HG03103 (cell line): ENCODE measurements at regions not wholly inside any gene's neighbourhood (a gene's known extent, or its start where the extent isn't known, plus 50 kb on each side); places are given as distances from the start of the nearest gene placed in this dataset.

ENCODE experiments used
- ATAC-seq: cut with Tn5 transposase; IDR thresholded peaks from one replicate; pipeline ENCODE4 v1.9.1; 2021; ENCODE audit warnings: low read depth; ENCODE audit not compliant: unreplicated experiment

DNA sequence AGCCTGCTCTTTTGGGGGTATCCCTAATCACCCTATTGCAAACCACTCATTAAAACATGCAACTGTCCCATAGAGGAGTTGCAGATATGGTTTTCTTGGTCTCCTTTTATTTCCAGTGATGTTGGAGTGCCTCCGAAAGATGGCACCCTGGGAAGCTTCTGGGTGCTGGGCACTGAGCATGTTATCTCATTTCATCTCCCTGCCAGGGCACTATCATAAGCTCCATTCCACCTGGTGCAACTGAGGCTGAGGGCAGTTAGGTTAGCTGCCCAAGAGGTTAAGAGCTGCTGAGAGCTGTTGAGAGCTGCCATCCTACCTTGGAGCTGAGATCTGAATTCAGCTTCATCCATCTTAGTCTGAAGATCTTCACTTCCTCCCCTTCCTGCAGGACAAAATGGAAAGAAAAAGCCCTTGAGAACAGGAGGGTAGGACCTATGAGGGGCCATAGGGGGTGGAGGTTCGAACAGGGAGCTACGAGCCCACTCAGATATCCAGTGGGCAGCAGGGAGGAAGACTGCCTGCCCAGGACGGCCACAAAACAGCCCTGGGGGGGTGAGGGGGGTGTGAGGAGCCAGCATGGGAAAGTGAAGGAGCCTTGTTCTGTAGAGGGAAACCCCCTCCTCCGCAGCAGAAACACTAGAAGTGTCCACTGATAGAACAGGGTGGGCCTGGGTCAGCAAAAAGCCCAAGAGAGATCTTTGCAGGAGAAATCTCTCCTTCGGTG is 202.5 kb downstream of the ZFP36L2 start:
- ATAC-seq: no peak

DNA sequence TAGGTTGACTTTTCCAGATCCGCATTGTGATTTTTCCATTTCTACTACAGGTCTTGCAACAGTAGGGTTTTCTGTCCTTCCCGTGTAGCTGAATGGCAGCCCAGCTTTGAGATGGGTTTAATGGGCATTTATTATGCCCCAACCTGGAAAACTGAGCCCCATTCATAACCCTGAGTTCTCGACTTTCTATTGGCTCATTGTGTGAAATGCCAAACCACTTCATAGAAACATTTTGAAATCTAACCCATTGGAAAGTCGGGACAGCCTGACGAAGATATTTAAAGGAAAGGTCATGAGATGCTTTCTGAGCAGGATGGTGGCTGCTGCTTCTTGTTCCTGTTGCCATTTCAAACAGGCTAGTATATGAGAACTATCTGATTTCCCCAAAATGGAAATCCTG is 203.5 kb downstream of the ZFP36L2 start:
- ATAC-seq: no peak

DNA sequence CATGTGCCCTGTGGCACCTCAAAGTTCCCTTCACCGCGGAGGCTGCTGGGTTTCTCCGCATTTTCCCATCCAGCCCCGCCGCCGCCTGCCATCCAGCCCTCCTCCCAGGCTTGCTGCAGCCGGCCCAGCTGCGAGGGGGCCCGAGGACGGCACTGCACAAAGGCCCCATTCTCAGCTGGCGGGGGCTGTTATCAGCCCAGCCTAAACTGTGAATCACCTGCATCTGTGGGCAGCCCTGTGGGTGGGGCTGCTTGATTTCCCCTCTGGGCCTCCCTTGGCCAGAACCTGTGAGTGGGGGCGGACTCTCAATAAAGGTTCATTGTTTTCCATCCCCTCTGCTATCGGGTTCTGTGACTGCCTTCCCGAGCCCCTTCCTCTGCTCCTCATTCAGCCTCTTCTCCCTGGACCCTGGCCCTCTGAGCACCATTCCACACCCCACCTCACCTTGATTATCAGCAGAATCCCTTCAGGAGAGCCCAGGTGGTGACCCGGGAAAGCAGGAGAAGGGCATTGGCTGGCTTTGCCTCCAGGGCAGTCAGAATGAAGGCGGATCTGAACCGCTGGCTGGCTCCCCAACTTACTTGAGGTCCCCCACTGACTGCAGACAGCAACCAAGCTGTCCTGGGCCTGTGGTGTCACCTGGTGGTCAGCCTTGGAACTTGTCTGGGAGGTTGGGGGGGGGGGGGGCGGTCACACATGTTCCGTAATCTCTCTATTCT is 204.5 kb downstream of the ZFP36L2 start:
- ATAC-seq: no peak

DNA sequence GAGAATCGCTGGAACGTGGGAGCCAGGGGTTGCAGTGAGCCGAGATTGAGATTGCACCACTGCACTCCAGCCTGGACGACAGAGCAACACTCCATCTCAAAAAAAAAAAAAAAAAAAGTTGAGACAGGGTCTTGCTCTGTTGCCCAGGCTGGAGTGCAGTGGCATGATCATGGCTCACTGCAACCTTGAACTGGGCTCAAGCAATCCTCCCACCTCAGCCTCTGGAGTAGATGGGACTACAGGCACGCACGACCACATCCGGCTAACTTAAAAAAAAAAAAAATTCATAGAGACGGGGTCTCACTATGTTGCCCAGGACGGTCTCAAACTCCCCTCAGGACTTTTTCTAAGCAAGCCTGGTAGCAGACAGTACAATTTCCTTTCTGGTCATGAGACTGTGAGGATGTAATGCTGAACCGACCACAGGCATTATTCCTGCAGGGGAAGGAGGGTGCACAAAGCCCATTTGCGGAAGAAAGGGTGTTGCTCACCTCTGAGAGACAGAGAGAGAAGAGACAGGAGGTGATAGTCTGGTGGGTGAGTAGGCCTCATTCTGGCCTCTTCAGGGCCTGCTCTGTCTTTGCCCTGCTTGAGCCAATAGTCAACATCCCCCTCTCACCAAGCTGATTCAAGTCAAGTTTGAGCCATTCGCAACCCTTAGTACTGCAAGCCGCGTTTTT is 205.3 kb downstream of the ZFP36L2 start:
- no peak for ATAC-seq

DNA sequence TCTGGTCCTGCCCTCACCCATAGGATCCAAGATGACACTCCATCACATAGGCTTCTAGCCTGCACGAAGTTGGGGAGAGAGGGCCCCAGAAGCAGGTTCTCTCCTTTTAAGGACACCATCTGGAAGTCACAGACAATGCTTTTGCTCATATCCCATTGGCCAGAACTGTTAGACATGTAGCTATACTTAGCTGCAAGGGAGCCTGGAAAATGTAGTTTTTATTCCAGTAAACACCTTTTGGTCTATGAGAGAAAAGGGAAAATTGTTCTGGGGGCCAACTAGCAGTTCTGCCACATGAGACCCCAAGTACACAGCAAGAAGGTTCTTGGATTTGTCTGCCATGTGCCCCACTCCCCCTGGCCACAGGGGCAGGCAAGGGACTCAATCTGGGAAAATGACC is 206.1 kb downstream of the ZFP36L2 start:
- ATAC-seq: no peak

DNA sequence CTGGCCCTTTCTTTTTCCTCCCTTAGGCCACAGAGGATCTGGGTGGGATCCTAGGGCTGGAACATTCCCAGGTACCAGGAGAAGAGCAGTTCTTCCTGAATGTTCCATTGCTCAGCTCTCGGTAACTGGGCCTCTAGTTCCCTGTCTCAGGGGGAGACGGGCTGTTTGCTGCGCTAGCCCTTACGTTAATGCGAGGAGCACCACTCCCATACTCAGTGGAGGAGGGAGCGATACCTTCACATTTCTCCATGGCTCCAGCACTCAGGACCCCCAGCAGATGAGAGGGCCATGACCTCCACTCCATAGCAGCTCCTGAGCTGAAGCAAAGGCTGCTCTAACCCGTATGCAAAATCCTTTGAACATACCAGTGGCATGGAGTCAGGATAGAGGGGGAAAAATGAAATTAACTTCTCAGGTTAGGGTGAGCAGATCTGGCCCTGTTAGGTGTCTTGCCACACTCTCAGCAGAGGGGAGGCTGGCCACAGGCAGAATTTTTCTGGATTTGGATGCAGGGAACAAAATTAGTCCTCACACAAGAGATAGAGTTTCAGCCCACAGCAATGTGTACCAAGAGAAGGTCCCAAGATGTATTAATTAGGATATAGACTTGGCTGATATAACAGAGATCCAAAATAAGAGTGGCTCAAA is 206.7 kb downstream of the ZFP36L2 start:
- no peak for ATAC-seq

DNA sequence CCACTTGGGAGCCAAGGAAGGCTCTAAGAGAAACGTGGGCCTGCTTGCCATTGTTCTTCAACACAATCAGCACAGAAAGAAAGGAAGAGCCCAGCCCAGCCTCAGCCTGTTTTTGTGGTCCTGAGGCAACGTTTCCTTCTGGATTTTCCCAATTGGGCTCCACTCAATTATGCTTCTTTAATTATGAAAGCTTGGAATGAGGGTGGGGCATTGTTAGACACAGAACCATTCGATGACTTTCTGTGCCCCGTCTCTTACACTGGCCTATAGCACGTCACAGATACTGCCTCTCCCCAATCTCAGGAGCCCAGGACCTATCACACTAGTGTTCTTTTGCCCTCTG is 207.4 kb downstream of the ZFP36L2 start:
- ATAC-seq: no peak

DNA sequence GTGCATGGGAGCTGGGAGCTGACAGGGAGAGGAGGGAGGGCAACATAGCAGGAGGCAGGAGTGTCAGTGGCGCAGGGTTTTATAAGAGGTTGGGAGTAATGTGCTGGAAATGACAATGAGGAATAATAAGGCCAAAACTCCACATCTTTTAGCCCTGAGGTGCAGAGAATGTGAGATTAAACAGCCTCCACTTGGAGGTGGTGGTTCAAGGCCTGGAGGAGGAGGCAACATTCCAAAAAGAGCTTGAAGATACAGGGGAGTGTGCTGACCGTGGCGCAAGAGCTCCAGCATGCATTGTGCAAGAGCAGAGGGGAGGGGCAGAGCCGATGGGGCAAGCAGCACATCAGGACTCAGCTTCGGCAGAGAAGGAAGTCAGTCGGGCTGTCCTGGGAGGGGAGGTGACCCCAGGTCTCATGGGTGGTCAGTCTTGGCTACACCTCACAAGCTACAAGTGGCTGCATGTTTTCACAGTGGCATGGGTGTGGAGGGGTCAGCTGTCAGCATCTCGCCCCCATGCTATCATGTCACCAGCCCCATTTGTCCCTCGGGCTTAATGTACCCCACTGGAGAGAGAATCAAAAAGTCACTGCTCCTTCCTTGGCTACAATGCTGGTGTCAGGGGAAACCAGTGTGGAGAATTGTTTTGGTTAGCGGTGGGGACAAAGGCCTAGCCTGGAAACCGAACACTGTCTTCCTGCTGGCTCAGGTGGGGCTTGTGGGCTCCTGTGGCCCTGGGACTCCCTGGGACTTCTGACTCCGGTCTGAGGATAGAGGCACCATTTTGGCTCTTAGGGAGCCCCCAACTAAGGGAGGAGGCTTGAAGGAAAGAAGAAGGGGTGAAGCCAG is 208.0 kb downstream of the ZFP36L2 start:
- ATAC-seq: no peak

DNA sequence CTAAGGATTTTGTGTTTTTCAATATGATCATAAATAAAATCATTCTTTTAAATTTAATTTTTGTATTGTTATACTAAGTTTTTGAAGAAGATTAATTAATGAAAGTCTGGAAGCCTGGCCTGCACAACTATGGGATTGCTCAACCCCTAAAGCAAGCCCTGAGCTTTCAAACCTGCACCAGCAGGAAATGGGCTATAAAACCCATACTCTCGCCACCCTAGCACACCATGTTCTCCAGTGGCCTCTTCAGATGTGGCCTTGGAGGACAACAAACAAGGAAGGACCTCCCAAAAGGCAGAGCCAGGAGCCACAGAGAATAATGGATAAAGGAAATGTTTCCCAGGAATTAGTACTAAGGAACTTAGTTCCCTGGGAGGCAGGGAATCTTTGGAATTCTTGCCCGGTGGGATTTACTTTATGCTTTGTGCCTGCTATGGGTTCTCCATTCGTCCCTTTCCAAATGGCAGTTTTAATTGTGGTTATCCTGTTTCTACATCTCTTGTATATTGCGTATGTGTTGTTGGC is 212.5 kb downstream of the ZFP36L2 start:
- no peak for ATAC-seq

DNA sequence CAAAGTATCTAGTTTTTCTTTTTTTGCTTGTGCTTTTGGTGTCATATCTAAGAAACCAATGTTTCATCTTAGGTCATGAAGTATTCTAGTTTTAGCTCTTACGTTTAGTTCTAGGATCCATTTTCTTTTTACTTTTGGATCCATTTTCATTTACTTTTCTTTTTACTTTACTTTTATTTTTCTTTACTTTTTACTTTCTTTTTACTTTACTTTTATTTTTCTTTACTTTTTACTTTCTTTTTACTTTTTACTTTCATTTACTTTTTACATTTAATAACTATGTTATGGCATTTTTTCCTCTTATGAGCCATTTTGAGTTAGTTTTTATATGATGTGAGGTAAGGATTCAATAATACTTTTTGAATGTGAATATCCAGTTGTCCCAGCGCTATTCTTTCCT is 213.4 kb downstream of the ZFP36L2 start:
- no peak for ATAC-seq

DNA sequence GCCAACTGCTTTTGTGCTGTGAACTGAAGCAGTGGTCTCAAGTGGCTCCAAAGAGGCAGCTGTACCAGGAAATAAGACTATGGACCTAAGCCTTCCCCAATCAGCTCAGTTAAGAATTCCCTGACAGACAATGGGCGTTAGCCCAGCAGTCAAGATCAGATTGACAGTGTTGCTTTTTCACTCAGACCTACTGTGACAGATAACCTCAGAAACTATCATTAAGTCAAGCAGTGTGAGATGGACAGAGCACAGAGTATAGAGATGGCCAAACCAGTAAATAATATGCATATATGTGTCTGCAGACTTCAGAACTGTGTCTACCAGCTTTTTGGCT is 215.3 kb downstream of the ZFP36L2 start:
- ATAC-seq: no peak

DNA sequence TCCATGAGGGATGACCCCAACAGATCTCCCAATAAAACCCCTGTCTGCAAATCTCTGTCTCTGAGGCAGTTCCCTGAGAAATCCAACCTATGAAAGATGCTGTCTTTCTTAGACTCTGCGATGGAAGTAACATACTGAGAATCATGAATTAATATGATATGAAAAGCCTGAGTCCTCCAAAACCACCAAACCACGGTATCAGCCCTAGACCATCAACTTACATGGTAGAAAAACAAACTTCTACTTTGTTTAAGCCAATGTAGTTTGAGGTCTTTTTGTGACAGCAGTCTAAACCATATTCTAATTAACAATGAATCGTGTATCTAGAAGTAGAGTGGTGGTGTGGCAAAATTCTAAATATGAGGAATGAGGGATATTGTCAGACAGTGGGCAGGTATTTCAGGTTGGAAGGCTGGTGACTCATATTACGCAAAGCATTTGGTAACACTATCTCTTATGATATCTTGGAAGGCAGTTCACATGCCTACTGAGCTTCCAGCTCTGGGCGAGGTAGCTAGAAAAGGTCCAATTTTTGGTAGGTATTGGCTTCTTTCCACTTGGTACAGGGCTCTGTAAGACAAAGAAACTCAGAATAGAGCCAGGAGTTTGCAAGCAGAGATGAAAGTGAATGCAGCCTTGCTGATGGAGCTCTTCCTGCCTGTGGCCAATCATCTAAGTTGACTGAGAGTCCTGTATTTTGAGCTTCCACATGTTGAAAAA is 215.8 kb downstream of the ZFP36L2 start:
- no peak for ATAC-seq

DNA sequence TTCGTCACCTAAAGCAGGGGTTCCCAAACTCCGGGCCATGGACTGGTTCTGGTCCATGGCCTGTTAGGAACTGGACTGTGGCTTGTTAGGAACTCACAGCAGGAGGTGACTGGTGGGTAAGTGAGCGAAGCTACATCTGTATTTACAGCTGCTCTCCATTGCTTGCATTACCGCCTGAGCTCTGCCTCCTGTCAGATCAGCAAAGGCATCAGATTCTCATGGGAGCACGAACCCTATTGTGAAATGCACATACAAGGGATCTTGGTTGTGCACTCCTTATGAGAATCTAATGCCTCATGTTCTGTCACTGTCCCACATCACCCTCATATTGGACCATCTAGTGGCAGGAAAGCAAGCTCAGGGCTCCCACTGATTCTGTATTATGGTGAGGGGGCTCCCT is 217.0 kb downstream of the ZFP36L2 start:
- no peak for ATAC-seq

DNA sequence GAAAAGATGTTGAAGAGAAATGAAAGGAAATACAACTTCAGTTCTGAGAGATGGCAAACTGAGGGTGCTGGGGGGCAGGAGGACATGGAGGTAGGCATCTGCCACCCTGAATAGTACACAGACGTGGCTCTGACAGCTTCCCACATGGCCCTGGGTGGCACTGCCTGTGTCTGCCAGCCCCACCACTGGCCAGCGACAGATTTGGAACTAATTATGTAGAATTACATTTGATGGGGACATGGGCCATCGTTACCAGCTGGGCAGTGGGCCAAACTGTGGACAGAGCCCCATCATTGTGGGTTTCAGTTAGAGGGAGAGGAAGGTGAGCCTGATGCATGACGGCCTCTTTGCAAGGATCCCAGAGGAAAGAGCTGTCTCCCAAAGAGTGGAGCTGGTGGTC is 216.0 kb upstream of the HAAO start:
- ATAC-seq: no peak

DNA sequence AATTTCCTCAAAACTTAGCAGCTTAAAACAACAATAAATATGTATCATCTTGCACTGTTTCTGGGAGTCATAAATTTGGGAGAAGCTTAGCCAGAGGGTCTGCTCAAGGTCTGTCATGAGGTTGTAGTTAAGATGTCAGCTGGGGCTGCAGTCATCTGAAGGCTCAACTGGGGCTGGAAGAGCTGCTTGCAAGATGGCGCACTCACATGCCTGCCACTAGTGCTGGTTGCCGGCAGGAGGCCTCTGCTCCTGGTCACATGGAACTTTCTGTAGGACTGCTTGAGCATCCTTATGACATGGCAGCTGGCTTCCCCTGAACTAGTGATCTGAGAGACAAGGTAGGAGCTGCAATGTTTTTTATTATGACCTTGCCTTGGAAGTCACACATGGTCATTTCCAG is 215.5 kb upstream of the HAAO start:
- ATAC-seq: no peak

DNA sequence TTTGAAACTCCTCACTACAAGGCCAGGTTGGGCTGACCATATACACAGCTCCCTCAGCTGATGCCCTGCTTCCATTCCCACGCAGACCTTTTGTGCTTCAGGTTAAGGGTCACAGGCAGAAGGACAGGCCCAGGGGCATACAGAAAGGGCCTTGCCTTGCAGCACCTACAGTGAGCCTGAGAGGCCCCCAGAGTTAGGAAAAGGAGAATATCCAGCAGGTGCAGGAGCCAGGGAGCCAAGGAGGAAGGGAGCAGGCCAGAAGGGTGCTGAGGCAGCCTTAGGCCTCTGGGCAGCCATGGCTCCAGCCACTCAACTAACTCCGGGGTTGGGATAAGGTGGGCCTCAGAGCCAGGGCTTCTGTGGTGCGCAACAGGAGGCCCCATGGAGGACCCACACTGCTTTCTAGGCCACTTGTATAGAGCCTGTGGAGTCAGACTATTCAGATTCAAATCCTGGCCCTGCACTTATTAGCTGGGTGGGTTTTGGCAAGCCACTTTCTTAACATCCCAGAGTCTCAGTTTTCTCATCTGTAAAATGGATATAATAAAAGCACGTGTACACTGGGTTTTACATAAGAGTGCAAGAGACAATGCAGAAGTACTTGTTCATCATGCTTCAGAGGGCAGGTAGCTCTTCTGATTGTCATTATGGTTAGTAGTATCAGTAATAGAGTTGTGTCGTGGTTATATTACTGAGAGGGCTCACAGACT is 214.6 kb upstream of the HAAO start:
- no peak for ATAC-seq

DNA sequence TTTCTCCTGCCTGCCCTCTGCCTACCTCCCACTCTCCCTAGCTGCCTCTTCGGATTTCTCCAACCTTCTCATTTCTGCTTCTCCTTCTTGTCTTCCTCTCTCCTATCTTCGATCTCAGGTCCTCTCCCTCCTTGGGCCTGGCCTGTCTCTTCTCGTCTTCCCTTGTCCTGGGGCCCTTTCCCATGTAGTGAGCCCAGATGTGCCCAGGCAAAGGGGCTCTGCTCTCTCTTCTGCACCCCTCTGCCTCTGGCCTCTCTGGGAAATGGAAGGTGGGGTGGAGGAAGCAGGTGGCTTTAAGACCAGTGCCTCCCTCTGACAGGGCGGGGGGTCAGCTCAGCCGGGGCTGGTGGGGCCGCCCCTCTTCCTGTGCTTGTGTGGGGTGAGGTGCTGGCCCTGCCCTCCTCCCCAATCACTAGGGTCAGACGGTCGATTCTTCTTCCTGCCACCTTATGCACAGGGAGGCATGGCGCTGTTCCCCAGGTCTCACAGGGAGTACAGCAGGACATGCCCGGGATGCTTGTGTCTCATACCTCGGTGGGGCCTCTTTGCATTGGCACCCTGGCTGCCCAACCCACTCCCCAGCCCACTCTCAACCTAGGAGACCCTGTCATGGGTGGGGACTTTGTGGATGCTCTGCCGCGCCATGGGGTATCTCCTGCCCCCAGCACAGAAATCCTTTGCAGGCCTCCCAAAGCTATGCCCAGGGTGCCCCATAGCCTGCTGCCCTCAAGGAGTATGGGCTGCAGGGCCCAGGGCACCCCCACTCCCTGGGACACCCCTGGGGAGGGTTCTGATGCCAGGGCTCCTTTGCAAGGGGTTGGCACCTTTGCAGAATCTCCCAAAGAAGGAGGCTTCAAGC is 213.8 kb upstream of the HAAO start:
- ATAC-seq: no peak

DNA sequence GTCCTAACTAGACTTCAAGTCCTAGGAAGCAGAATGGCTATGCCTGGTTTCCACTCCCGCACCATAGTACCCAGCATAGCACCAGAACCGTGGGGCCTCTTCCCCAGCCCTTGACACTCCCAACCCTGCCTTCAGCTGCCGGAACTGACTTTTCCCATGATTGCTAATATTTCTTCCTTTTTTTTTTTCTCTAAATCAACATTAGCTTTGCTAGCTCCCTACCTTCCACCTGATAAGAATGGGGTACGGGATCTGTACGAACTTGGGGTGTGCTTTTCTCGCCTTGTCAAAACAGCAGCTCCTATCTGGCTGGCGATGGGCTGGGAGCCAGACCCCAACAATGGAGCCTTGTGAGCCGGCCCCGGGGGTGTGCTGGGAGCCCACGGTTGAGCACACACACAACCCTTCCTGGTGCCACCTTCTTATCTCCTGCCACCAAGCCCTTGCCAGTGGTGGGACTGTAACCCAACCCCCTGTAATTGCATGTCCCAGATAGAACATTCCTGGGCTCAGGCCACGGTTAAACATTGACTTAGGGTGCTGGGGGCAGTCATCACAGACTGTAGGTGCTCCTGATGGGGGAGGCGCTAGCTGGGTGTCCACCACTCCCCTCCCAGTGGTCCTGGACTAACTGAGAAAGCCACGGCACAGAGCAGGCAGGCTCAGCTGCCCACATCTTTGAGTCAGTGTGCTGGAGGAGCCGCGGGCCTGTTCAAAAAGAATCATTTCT is 213.0 kb upstream of the HAAO start:
- ATAC-seq: no peak
